Smooth muscle cell (in vitro differentiated cells): ENCODE measurements at regions not wholly inside any gene's neighbourhood (a gene's known extent, or its start where the extent isn't known, plus 50 kb on each side); places are given as distances from the start of the nearest gene placed in this dataset.

Experiments
- DNase-seq: peaks from one replicate; lab custom pipeline; 2025; ENCODE audit not compliant: unreplicated experiment; lab: John Stamatoyannopoulos, UW
- H2AFZ ChIP-seq: fragments of 200-600 bp; sonication (generic); 2 replicates; pipeline ENCODE4 v1.6.0; 2016; ENCODE audit warnings: antibody characterized with exemption, low read depth, mild to moderate bottlenecking
- H3F3A ChIP-seq: fragments of 200-600 bp; sonication (generic); 2 replicates; pipeline ENCODE4 v1.6.0; 2017; ENCODE audit warnings: antibody characterized with exemption, low read depth
- H3K27ac ChIP-seq: fragments of 200-600 bp; sonication (generic); 2 replicates; pipeline ENCODE4 v1.5.1; 2016; ENCODE audit warnings: low read depth, mild to moderate bottlenecking
- H3K27me3 ChIP-seq: fragments of 200-600 bp; sonication (generic); 2 replicates; pipeline ENCODE4 v1.6.1; 2016; ENCODE audit warnings: low read depth, mild to moderate bottlenecking
- H3K36me3 ChIP-seq: fragments of 200-600 bp; sonication (generic); 2 replicates; pipeline ENCODE4 v1.5.1; 2016; ENCODE audit warnings: low read depth
- H3K4me1 ChIP-seq: fragments of 200-600 bp; sonication (generic); 2 replicates; pipeline ENCODE4 v1.5.1; 2016; ENCODE audit warnings: low read depth
- H3K4me2 ChIP-seq: fragments of 200-600 bp; sonication (generic); 2 replicates; pipeline ENCODE4 v1.6.0; 2016; ENCODE audit warnings: mild to moderate bottlenecking
- H3K4me3 ChIP-seq: fragments of 200-600 bp; sonication (generic); 2 replicates; pipeline ENCODE4 v1.5.1; 2016; ENCODE audit warnings: mild to moderate bottlenecking
- H3K79me2 ChIP-seq: fragments of 200-600 bp; sonication (generic); 2 replicates; pipeline ENCODE4 v1.6.0; 2016; ENCODE audit warnings: low read depth, mild to moderate bottlenecking
- H3K9ac ChIP-seq: fragments of 200-600 bp; sonication (generic); 2 replicates; pipeline ENCODE4 v1.6.0; 2016; ENCODE audit warnings: low read depth
- H3K9me3 ChIP-seq: fragments of 200-600 bp; sonication (generic); replicated peaks from 2 replicates; pipeline ENCODE4 v1.5.1; 2016; ENCODE audit warnings: low read depth
- H4K20me1 ChIP-seq: fragments of 200-600 bp; sonication (generic); 2 replicates; pipeline ENCODE4 v1.6.0; 2016; ENCODE audit warnings: low read depth
- WGBS: methylation state at CpG from one replicate; pipeline ENCODE4 v1.1.7; 2016; ENCODE audit warnings: low lambda C conversion rate; 5-methylcytosine and 5-hydroxymethylcytosine counted together
- TF ChIP-seq, protein P1 (sequence below): fragments of 200-600 bp; sonication (generic); IDR thresholded peaks from 2 replicates; pipeline ENCODE4 v1.5.1; 2017; ENCODE audit warnings: borderline replicate concordance, mild to moderate bottlenecking, antibody characterized with exemption; ENCODE audit not compliant: insufficient read depth, poor library complexity, severe bottlenecking

GRCh38 chr9:103900466-103900865, 193.6 kb upstream of the SMC2 start:
- H2AFZ ChIP-seq: no peak overlapping the region
- WGBS: 85% methylated on average over 2 of the region's 2 CpGs
- H3K36me3 ChIP-seq: no peaks in the 10 kb centered on the region
- no peaks in the 10 kb centered on the region for H3K27me3 ChIP-seq
- H3K9ac ChIP-seq: no peak overlapping the region
- no peak for DNase-seq
- H3K4me2 ChIP-seq: no peak overlapping the region
- no peaks in the 10 kb centered on the region for H3K9me3 ChIP-seq
- H3K79me2 ChIP-seq: no peaks in the 10 kb centered on the region
- H3K27ac ChIP-seq: no peak overlapping the region
- H3F3A ChIP-seq: no peaks in the 10 kb centered on the region
- no peak overlapping the region for H3K4me3 ChIP-seq
- no peaks in the 10 kb centered on the region for H4K20me1 ChIP-seq
- no peaks in the 10 kb centered on the region for H3K4me1 ChIP-seq
- TF ChIP-seq, protein P1, sequence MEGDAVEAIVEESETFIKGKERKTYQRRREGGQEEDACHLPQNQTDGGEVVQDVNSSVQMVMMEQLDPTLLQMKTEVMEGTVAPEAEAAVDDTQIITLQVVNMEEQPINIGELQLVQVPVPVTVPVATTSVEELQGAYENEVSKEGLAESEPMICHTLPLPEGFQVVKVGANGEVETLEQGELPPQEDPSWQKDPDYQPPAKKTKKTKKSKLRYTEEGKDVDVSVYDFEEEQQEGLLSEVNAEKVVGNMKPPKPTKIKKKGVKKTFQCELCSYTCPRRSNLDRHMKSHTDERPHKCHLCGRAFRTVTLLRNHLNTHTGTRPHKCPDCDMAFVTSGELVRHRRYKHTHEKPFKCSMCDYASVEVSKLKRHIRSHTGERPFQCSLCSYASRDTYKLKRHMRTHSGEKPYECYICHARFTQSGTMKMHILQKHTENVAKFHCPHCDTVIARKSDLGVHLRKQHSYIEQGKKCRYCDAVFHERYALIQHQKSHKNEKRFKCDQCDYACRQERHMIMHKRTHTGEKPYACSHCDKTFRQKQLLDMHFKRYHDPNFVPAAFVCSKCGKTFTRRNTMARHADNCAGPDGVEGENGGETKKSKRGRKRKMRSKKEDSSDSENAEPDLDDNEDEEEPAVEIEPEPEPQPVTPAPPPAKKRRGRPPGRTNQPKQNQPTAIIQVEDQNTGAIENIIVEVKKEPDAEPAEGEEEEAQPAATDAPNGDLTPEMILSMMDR: no peak

GRCh38 chr9:103902263-103902662, 191.8 kb upstream of the SMC2 start:
- 81% methylated on average over 2 of the region's 2 CpGs for WGBS
- Histone ChIP-seq H3K27me3 (no peaks in the 10 kb centered on the region), H3K4me3 (no peak overlapping the region), H3K4me1 (no peaks in the 10 kb centered on the region), H3K27ac (no peak overlapping the region), H3K79me2 (no peaks in the 10 kb centered on the region), H3K36me3 (no peaks in the 10 kb centered on the region), H2AFZ (no peak overlapping the region), H3K4me2 (no peak overlapping the region), H3F3A (no peaks in the 10 kb centered on the region), H3K9me3 (no peaks in the 10 kb centered on the region), H3K9ac (no peak overlapping the region), H4K20me1 (no peaks in the 10 kb centered on the region)
- TF ChIP-seq, protein P1: no peak
- no peak for DNase-seq

DNA sequence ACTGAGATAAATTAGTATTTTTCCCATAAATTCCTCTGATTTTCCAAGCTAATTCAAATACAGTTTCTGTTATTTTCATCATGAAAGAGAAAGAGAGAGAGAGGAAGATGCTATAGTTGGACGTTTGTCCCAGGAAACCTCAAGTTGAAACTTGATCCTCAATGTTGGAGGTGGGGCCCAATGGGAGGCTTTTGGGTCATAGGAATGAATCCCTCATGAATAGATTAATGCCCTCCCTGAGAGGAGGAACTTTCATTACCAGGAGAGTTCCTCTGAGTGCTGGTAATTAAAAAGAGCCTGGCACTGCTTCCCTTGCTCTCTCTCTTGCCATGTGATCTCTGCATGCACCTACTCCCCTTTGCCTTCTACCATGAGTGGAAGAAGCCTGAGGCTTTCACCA, 189.9 kb upstream of the SMC2 start:
- no peak for DNase-seq
- H4K20me1 ChIP-seq: no peaks in the 10 kb centered on the region
- no peaks in the 10 kb centered on the region for H3K9me3 ChIP-seq
- H3F3A ChIP-seq: no peaks in the 10 kb centered on the region
- WGBS: 55% methylated on average over 1 of the region's 1 CpG
- no peak overlapping the region for H3K27ac ChIP-seq
- H3K27me3 ChIP-seq: no peaks in the 10 kb centered on the region
- H3K79me2 ChIP-seq: no peaks in the 10 kb centered on the region
- no peaks in the 10 kb centered on the region for H3K4me1 ChIP-seq
- no peak overlapping the region for H2AFZ ChIP-seq
- H3K4me3 ChIP-seq: no peak overlapping the region
- TF ChIP-seq, protein P1: no peak
- H3K4me2 ChIP-seq: no peak overlapping the region
- no peak overlapping the region for H3K9ac ChIP-seq
- no peaks in the 10 kb centered on the region for H3K36me3 ChIP-seq

DNA sequence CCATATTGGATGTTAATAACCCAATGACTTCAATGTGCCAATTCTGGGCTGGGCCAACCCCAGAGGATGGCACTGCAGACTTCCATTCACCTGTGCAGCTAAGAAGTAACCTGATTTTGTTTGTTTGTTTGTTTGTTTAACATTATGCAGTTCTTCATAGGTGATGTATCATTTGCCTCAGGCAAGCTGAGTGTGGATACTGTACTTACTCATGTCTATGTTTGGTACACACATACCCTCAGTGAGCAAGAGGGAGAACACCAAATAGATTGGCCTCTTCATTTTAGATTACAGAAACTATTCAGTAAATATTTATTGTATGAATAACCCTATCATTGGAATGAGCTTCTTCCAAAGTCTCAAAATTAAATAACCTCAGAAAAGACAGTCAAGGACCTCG, 180.2 kb upstream of the SMC2 start:
- Histone ChIP-seq H3K9me3 (no peaks in the 10 kb centered on the region), H3K79me2 (no peaks in the 10 kb centered on the region), H3K27ac (no peak overlapping the region), H3K4me1 (no peaks in the 10 kb centered on the region), H3K36me3 (no peaks in the 10 kb centered on the region), H3F3A (no peaks in the 10 kb centered on the region), H3K4me3 (no peak overlapping the region), H2AFZ (no peak overlapping the region), H3K27me3 (no peaks in the 10 kb centered on the region), H3K9ac (no peak overlapping the region), H3K4me2 (no peak overlapping the region), H4K20me1 (no peaks in the 10 kb centered on the region)
- DNase-seq: no peak
- TF ChIP-seq, protein P1: no peak
- WGBS: 63% methylated on average over 1 of the region's 1 CpG
